Choroid plexus epithelial cell (primary cell): ENCODE measurements at regions not wholly inside any gene's neighbourhood (a gene's known extent, or its start where the extent isn't known, plus 50 kb on each side); places are given as distances from the start of the nearest gene placed in this dataset.

Experiments used
- DNase-seq: peaks from one replicate; pipeline ENCODE4 v3.0.0-alpha.2; 2010; ENCODE audit warnings: low read depth
- H3K4me3 ChIP-seq: 2 replicates; pipeline ENCODE4 v1.5.1; 2011; ENCODE audit warnings: low read depth, mild to moderate bottlenecking, control low read depth, low read length, moderate library complexity
- TF ChIP-seq, protein P1 (sequence below): conservative IDR thresholded peaks from 2 replicates; pipeline ENCODE4 v1.5.1; 2011; ENCODE audit warnings: low read depth, mild to moderate bottlenecking, control low read depth, inconsistent platforms, low read length, moderate library complexity

DNA sequence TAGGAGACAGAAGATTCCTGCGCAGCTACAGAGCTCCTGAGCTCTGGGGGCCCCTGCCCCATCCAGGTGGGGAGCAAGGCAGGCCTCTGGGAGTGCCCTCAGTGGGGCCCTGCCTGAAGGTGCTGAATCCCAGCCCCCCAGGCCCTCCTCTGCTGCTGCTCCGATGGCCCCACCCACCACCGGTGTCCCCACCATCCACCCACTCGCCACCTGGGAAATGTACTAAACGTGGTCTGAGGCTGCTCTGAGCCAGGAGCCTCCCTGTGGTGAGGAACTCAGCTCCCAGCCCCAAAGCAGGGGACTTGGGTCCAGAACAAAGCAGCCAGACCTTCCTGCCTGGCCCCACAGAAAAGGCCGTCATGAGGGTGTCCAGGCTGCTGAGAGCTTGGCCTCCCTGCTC, 289.4 kb downstream of the CTTN start:
- TF ChIP-seq, protein P1, sequence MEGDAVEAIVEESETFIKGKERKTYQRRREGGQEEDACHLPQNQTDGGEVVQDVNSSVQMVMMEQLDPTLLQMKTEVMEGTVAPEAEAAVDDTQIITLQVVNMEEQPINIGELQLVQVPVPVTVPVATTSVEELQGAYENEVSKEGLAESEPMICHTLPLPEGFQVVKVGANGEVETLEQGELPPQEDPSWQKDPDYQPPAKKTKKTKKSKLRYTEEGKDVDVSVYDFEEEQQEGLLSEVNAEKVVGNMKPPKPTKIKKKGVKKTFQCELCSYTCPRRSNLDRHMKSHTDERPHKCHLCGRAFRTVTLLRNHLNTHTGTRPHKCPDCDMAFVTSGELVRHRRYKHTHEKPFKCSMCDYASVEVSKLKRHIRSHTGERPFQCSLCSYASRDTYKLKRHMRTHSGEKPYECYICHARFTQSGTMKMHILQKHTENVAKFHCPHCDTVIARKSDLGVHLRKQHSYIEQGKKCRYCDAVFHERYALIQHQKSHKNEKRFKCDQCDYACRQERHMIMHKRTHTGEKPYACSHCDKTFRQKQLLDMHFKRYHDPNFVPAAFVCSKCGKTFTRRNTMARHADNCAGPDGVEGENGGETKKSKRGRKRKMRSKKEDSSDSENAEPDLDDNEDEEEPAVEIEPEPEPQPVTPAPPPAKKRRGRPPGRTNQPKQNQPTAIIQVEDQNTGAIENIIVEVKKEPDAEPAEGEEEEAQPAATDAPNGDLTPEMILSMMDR, result no peak
- DNase-seq, result no peak
- no peak overlapping the region for H3K4me3 ChIP-seq

DNA sequence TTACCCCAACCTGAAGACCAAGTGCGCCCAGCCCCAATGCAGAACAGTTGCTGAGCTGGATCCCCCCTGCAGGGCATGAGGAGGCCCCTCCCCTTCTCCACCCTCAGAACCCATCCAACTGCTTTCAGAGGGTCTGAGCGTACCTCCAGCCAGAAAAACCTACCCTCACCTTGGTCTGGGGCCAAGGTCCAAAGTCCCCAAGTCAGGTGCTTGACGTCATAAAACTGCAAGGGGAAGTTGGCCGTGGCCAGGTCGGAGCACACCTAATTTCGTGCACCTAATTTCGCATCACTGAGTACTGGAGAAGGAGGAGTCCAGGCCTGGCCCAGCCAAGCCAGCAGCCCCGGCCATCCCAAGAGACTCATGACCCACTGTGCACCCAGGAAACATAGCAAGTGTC, 289.8 kb downstream of the CTTN start:
- no peak for DNase-seq
- no peak overlapping the region for H3K4me3 ChIP-seq
- TF ChIP-seq, protein P1, result no peak

DNA sequence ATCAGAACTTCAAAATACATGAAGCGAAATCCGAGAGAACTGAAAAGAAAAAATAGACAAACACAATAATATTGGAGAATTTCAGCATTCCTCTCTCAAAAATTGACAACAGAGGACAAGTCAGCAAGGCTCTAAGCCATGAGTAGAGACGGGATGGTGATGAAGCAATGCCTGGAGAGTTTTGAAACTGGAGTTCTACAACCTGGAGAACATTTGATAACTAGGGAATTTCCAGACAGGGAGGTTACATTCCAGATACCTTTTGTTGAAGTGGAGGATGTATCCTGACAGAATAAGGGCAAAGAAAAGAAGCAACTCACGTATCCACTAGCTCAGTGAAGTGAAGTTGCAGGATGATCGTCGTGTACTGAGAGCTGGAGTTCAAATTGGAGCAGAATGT, 291.4 kb downstream of the CTTN start:
- DNase-seq, result no peak
- no peak overlapping the region for H3K4me3 ChIP-seq
- TF ChIP-seq, protein P1, result no peak

DNA sequence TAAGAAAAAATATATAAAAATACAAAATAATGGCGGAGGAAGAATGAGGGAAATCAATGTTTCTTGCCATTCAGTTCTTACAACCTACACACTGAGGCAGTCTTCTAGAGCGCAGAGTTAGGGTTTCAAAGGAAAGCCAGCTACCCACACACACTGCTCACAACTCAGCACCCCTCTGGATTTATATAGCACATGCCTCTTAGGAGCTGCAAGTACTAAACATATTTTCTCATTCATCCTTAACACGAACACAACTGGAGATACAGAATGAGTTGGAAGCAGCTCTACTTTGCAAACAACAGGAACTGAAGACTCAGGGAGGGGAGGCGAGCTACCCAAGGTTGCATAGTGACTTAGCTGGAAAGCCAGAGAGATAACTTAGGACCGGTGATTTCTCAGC, 293.8 kb downstream of the CTTN start:
- TF ChIP-seq, protein P1, result no peak
- no peak for DNase-seq
- no peak overlapping the region for H3K4me3 ChIP-seq

DNA sequence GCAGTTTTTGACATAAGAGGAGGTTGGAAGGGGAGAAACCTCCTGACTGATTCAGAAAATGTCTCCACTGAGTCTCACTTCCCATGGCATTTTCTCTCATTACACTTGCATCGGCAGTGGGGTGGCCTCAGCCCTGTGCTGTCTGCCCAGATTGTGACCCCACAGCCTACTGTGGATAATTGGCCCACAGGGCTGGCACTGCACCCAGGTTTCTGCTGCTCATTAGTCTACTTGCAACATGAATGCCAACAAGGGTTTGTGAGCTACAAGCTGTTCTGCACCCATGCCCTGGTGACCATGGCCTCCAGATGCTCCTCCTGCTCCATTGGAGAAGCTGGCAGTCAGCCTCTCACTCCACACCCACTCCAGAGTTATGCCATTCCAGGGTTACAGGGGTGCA, 296.0 kb downstream of the CTTN start:
- H3K4me3 ChIP-seq, result no peak overlapping the region
- no peak for DNase-seq
- TF ChIP-seq, protein P1, result no peak

DNA sequence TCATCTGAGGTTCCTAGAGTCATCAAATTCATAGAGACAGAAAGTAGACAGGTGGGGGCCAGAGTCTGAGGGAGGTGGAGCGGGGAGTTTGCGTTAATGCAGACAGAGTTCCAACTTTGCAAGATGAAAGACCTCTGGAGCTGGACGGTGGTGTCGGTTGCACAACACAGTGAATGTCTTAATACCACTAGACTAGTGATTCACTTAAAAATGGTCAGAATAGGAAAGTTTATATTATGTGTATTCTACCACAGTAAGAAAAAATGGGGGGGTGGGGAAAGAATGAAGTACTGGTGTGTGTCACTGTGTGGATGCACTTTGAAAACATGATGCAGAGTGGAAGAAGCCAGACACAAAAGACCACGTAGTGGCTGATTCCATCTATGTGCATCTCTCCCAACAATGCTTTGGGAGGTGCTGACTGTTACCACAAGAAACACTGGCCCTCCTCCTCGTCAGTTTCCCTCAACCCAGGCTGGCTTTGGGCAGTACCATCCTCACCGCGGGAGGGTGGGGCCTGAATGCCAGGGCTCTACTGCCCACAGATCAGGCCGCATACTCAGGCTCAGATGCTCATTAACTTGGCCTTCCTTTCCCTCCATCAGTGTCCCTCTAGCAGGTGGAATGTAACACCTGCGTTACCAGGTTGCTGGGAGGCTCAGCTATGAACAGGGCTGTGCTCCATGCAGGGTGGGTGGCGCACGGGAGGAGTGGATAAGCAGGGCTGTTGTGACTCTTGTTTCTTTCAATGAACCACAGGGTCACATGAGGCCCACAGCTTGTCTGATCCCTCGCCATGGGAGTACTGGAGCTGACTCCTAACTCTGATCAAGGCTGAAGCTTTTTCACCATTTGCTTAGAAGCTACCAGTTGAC, 297.0 kb downstream of the CTTN start:
- no peak overlapping the region for H3K4me3 ChIP-seq
- TF ChIP-seq, protein P1, result no peak
- DNase-seq, result no peak

DNA sequence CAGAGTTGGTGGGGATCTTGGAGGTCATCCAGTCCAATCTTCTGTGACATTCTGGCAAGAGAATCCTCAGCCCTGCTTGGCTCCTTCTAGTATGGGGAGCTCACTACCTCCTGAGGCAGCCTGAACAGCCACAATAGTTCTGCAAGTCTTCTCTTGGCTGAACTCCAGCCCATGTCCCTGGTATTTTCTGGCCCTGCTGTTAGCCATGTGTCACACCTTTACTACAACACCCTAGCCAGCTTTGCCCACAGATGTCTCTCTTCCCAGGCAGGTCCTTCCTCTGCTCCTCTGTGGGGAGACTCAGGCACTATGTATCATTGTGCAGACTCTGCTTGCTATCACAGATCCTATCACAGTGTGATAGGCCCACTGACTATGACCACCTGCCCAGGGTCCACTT, 297.7 kb downstream of the CTTN start:
- no peak for DNase-seq
- H3K4me3 ChIP-seq, result no peak overlapping the region
- TF ChIP-seq, protein P1, result no peak
